Endothelial cell of umbilical vein (primary cell): ENCODE measurements at regions not wholly inside any gene's neighbourhood (a gene's known extent, or its start where the extent isn't known, plus 50 kb on each side); places are given as distances from the start of the nearest gene placed in this dataset.

ENCODE experiments used
- BruUV-seq: library from RNA; stranded (reverse); fragments of 400-500 nt; replicated peaks from 2 replicates; lab custom pipeline; 2021; lab: Mats Ljungman, UMichigan
- CTCF ChIA-PET: fragments of 300-600, 350-600 bp; sonication (Branson Sonifier 250); formaldehyde crosslinking; loops from one replicate; lab custom pipeline; 2021; ENCODE audit warnings: antibody characterized with exemption, inconsistent platforms; lab: Charles Lee
- POLR2A ChIA-PET: fragments of 300-600, 350-600 bp; sonication (Branson Sonifier 250); formaldehyde crosslinking; loops from one replicate; lab custom pipeline; 2021; ENCODE audit warnings: antibody characterized with exemption, inconsistent platforms; lab: Charles Lee
- DNase-seq: peaks from one replicate; pipeline ENCODE4 v3.0.0-alpha.2; 2011; ENCODE audit warnings: low read depth, low spot score
- FAIRE-seq: peaks from 2 replicates; lab custom pipeline; 2011; peaks lifted over from hg19 to GRCh38; lab: Jason Lieb, UNC
- H2AFZ ChIP-seq: 2 replicates; pipeline ENCODE4 v1.6.0; 2012; ENCODE audit warnings: low read depth, low read length, control low read depth, inconsistent platforms
- H3K27ac ChIP-seq: 2 replicates; pipeline ENCODE4 v1.5.1; 2011; ENCODE audit warnings: low read depth, mild to moderate bottlenecking, control low read depth, low read length, moderate library complexity; ENCODE audit not compliant: insufficient read depth
- H3K27me3 ChIP-seq, 2 experiments: 2 replicates each; pipeline versions ENCODE4 v1.6.0 to v1.6.1; 2011; ENCODE audit warnings: low read length in 2 of 2, mixed read lengths in 1 of 2; ENCODE audit not compliant: control insufficient read depth in 2 of 2, insufficient read depth in 2 of 2
- H3K36me3 ChIP-seq, 2 experiments: 2 replicates in 1 of 2; 3 replicates in 1 of 2; pipeline ENCODE4 v1.5.1; 2011; ENCODE audit warnings: low read length in 2 of 2, mild to moderate bottlenecking in 1 of 2, moderate library complexity in 1 of 2; ENCODE audit not compliant: control insufficient read depth in 2 of 2, insufficient read depth in 2 of 2; ENCODE audit errors: extremely low read depth in 1 of 2
- H3K4me1 ChIP-seq: 3 replicates; pipeline ENCODE4 v1.5.1; 2011; ENCODE audit warnings: mild to moderate bottlenecking, low read length; ENCODE audit not compliant: control insufficient read depth, insufficient read depth; ENCODE audit errors: extremely low read depth
- H3K4me2 ChIP-seq: 2 replicates; pipeline ENCODE4 v1.6.1; 2011; ENCODE audit warnings: low read length, control low read depth, mixed read lengths; ENCODE audit not compliant: insufficient read depth
- H3K4me3 ChIP-seq, 3 experiments: fragments of 200-600 bp in 1 of 3; sonication (generic), shearing (Covaris generic) in 1 of 3; replicated peaks in 1 of 3; 2 replicates each; pipeline ENCODE4 v1.5.1; 2011 to 2016; ENCODE audit warnings: control low read depth in 3 of 3, low read length in 3 of 3, mild to moderate bottlenecking in 2 of 3, inconsistent platforms in 1 of 3, low read depth in 1 of 3, moderate library complexity in 1 of 3; ENCODE audit not compliant: insufficient read depth in 1 of 3
- H3K79me2 ChIP-seq: 2 replicates; pipeline ENCODE4 v1.6.0; 2012; ENCODE audit warnings: low read length, inconsistent platforms; ENCODE audit not compliant: control insufficient read depth, insufficient read depth
- H3K9ac ChIP-seq: replicated peaks from 2 replicates; pipeline ENCODE3; 2011; ENCODE audit warnings: low read length, control low read depth; ENCODE audit not compliant: insufficient read depth; ENCODE audit errors: extremely low read depth
- H3K9me1 ChIP-seq: replicated peaks from 3 replicates; pipeline ENCODE4 v1.6.0; 2011; ENCODE audit warnings: mild to moderate bottlenecking, low read length; ENCODE audit not compliant: control insufficient read depth, insufficient read depth; ENCODE audit errors: extremely low read depth
- H3K9me3 ChIP-seq: replicated peaks from 2 replicates; pipeline ENCODE4 v1.5.1; 2012; ENCODE audit warnings: low read length, inconsistent platforms; ENCODE audit not compliant: control insufficient read depth, insufficient read depth
- H4K20me1 ChIP-seq: replicated peaks from 2 replicates; pipeline ENCODE3; 2011; ENCODE audit warnings: mild to moderate bottlenecking, low read length; ENCODE audit not compliant: control insufficient read depth, insufficient read depth; ENCODE audit errors: extremely low read depth
- EZH2 ChIP-seq: IDR thresholded peaks from 2 replicates; pipeline ENCODE4 v1.6.1; 2012; ENCODE audit warnings: borderline replicate concordance, low read depth, mild to moderate bottlenecking, moderate library complexity, low read length, inconsistent platforms; ENCODE audit not compliant: severe bottlenecking
- FOS ChIP-seq: IDR thresholded peaks from 2 replicates; pipeline ENCODE4 v1.6.1; 2011; ENCODE audit warnings: mild to moderate bottlenecking, low read length, moderate library complexity, borderline replicate concordance; ENCODE audit not compliant: insufficient read depth
- GATA2 ChIP-seq: IDR thresholded peaks from 2 replicates; pipeline ENCODE4 v1.7.0; 2011; ENCODE audit warnings: low read depth, mild to moderate bottlenecking, moderate library complexity, mixed read lengths, low read length; ENCODE audit not compliant: insufficient read length, insufficient read depth
- JUN ChIP-seq: IDR thresholded peaks from 2 replicates; pipeline ENCODE4 v1.6.1; 2011; ENCODE audit warnings: borderline replicate concordance, low read depth; ENCODE audit not compliant: insufficient read length, insufficient read depth
- MYC ChIP-seq: IDR thresholded peaks from one replicate; pipeline ENCODE4 v1.6.1; 2011; ENCODE audit warnings: mild to moderate bottlenecking, low read depth, low read length
- POLR2A ChIP-seq: IDR thresholded peaks from 2 replicates; pipeline ENCODE4 v1.6.1; 2012; ENCODE audit warnings: low read depth, mild to moderate bottlenecking, control low read depth, low read length
- dilution Hi-C: fragments of 300-500 bp; cut with MboI; formaldehyde crosslinking; loops from one replicate; pipeline ENCODE4 v1.15.0; 2019; ENCODE audit warnings: low sequenced_read_pairs; ENCODE audit not compliant: extremely low pct_ligation_motif_present
- intact Hi-C: fragments of 100-400 bp; cut with micrococcal nuclease; formaldehyde crosslinking; loops from one replicate; pipeline ENCODE4 v1.10.0; 2022
- TF ChIP-seq, protein P1 (sequence below): IDR thresholded peaks from 2 replicates; pipeline ENCODE4 v1.6.1; 2011; ENCODE audit not compliant: insufficient read depth, insufficient read length
- TF ChIP-seq, protein P2 (sequence below), 2 donors: IDR thresholded peaks; 1 replicate in 1 of 2; 2 replicates in 1 of 2; pipeline ENCODE4 v1.5.1; 2011; ENCODE audit warnings: low read length in 2 of 2, mild to moderate bottlenecking in 2 of 2, moderate library complexity in 2 of 2, control low read depth in 1 of 2, inconsistent platforms in 1 of 2, low read depth in 1 of 2; ENCODE audit not compliant: insufficient read depth in 1 of 2; ENCODE audit errors: extremely low read depth in 1 of 2

- DNase-seq (no peak), FAIRE-seq (no peak)
- CTCF ChIA-PET: no interaction called here
- POLR2A ChIA-PET: no interaction called here
- no peaks in the 10 kb centered on the region for H3K9me1 ChIP-seq
- no peaks in the 10 kb centered on the region for H4K20me1 ChIP-seq
- no peak overlapping the region for H3K27ac ChIP-seq
- no peaks in the 10 kb centered on the region for H3K9me3 ChIP-seq
- H2AFZ ChIP-seq: no peak overlapping the region
- no peaks in the 10 kb centered on the region for H3K4me1 ChIP-seq
- H3K4me2 ChIP-seq: no peak overlapping the region
- intact Hi-C loops (no loop called here), dilution Hi-C loops (no loop called here)
- no peak overlapping the region for H3K4me3 ChIP-seq
- no peak overlapping the region for H3K9ac ChIP-seq
- no peaks in the 10 kb centered on the region for H3K79me2 ChIP-seq
- no peaks in the 10 kb centered on the region for H3K27me3 ChIP-seq
- TF ChIP-seq, protein P1, sequence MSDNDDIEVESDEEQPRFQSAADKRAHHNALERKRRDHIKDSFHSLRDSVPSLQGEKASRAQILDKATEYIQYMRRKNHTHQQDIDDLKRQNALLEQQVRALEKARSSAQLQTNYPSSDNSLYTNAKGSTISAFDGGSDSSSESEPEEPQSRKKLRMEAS: no peak
- TF ChIP-seq, protein P2, sequence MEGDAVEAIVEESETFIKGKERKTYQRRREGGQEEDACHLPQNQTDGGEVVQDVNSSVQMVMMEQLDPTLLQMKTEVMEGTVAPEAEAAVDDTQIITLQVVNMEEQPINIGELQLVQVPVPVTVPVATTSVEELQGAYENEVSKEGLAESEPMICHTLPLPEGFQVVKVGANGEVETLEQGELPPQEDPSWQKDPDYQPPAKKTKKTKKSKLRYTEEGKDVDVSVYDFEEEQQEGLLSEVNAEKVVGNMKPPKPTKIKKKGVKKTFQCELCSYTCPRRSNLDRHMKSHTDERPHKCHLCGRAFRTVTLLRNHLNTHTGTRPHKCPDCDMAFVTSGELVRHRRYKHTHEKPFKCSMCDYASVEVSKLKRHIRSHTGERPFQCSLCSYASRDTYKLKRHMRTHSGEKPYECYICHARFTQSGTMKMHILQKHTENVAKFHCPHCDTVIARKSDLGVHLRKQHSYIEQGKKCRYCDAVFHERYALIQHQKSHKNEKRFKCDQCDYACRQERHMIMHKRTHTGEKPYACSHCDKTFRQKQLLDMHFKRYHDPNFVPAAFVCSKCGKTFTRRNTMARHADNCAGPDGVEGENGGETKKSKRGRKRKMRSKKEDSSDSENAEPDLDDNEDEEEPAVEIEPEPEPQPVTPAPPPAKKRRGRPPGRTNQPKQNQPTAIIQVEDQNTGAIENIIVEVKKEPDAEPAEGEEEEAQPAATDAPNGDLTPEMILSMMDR (IDR thresholded peaks at IDR 0.05; ENCODE audit: extremely low read depth in 1 of 2, insufficient read depth in 1 of 2, low read depth in 1 of 2, low read length in 2 of 2): no peak
- TF ChIP-seq GATA2 (no peak), FOS (no peak), POLR2A (no peak), JUN (no peak), MYC (no peak), EZH2 (no peak)
- BruUV-seq: no TSS peak
- H3K36me3 ChIP-seq: no peaks in the 10 kb centered on the region
These were observed 68.4 kb upstream of the DUSP5 start for GRCh38 chr10:110429301-110429700.
